ENCODE measurements at regions not wholly inside any gene's neighbourhood (a gene's known extent, or its start where the extent isn't known, plus 50 kb on each side); places are given as distances from the start of the nearest gene placed in this dataset.
A peak's percentile ranks its signal among the peaks of the same experiment; 100 is the strongest.

DNA sequence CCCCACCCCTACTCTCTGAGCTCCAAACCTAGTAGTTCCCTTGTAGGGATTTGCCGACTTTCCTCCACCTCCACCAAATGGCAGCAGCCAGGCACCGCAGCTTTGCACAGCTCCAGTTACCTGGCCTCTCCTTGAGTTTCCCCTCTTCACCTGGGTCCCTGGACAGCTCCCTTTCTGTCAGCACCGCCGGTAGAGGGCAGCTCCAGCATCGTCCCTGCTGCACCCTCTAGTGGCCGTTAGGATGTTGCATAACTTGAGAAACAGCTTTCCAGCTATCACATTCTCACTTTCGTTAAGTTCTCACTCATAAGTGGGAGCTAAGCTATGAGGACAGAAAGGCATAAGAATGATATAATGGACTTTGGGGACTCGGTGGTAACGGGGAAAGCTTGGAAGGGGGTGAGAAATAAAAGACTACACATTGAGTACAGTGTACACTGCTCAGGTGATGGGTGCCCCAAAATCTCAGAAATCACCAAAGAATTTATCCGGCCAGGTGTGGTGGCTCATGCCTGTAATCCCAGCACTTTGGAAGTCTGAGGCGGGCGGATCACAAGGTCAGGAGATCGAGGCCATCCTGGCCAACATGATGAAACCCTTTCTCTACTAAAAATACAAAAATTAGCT is 60.4 kb upstream of the OLFM4 start:
- TF ChIP-seq, protein P1, sequence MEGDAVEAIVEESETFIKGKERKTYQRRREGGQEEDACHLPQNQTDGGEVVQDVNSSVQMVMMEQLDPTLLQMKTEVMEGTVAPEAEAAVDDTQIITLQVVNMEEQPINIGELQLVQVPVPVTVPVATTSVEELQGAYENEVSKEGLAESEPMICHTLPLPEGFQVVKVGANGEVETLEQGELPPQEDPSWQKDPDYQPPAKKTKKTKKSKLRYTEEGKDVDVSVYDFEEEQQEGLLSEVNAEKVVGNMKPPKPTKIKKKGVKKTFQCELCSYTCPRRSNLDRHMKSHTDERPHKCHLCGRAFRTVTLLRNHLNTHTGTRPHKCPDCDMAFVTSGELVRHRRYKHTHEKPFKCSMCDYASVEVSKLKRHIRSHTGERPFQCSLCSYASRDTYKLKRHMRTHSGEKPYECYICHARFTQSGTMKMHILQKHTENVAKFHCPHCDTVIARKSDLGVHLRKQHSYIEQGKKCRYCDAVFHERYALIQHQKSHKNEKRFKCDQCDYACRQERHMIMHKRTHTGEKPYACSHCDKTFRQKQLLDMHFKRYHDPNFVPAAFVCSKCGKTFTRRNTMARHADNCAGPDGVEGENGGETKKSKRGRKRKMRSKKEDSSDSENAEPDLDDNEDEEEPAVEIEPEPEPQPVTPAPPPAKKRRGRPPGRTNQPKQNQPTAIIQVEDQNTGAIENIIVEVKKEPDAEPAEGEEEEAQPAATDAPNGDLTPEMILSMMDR (IDR thresholded peaks at IDR 0.05), result peak; percentile 100
- TF ChIP-seq EZH2 (IDR thresholded peaks at IDR 0.05), result no peak
- no peak for TF ChIP-seq EZH2phosphoT487 (IDR thresholded peaks at IDR 0.05)

All from neural progenitor cell (in vitro differentiated cells).